B cell (primary cell): ENCODE measurements at regions not wholly inside any gene's neighbourhood (a gene's known extent, or its start where the extent isn't known, plus 50 kb on each side); places are given as distances from the start of the nearest gene placed in this dataset.

ENCODE experiments used
- ATAC-seq: fragments of 200-7000 bp; cut with Tn5 transposase; one replicate; pipeline ENCODE4 v1.10.0; 2021; ENCODE audit warnings: low read depth, mild to moderate bottlenecking, moderate number of reproducible peaks, moderate library complexity
- CTCF ChIA-PET: fragments of 350-600 bp; sonication (Branson Sonifier 250); formaldehyde crosslinking; loops from one replicate; lab custom pipeline; 2021; ENCODE audit warnings: antibody characterized with exemption, inconsistent platforms; lab: Charles Lee
- POLR2A ChIA-PET: fragments of 350-600 bp; sonication (Branson Sonifier 250); formaldehyde crosslinking; loops from one replicate; lab custom pipeline; 2021; ENCODE audit warnings: antibody characterized with exemption; lab: Charles Lee
- DNase-seq: peaks from one replicate; pipeline ENCODE4 v3.0.0; 2013
- H2AFZ ChIP-seq: 2 replicates; pipeline ENCODE4 v1.6.1; 2012; ENCODE audit warnings: mild to moderate bottlenecking, low read depth, low read length; ENCODE audit not compliant: insufficient read depth, poor library complexity, severe bottlenecking
- H3K27ac ChIP-seq, 2 donors: 1 replicate in 1 of 2; 2 replicates in 1 of 2; pipeline ENCODE4 v1.5.1; 2012 to 2013; ENCODE audit warnings: low read length in 2 of 2, mild to moderate bottlenecking in 2 of 2, moderate library complexity in 1 of 2
- H3K27me3 ChIP-seq, 4 experiments: fragments of 200-600 bp in 1 of 4; sonication (generic) in 1 of 4; replicated peaks in 1 of 4; 1 replicate in 2 of 4; 2 replicates in 2 of 4; pipeline versions ENCODE4 v1.6.1 to v1.7.0; 2013 to 2016; ENCODE audit warnings: low read length in 3 of 4, mild to moderate bottlenecking in 2 of 4, mixed read lengths in 1 of 4, moderate library complexity in 1 of 4; ENCODE audit not compliant: insufficient read depth in 4 of 4, control insufficient read depth in 3 of 4; ENCODE audit errors: control extremely low read depth in 1 of 4
- H3K36me3 ChIP-seq, 2 experiments: replicated peaks in 1 of 2; 1 replicate in 1 of 2; 2 replicates in 1 of 2; pipeline versions ENCODE4 v1.6.1 to v1.7.1; 2013; ENCODE audit warnings: low read length in 1 of 2; ENCODE audit not compliant: insufficient read depth in 2 of 2, control insufficient read depth in 1 of 2; ENCODE audit errors: control extremely low read depth in 1 of 2, extremely low read depth in 1 of 2
- H3K4me1 ChIP-seq, 2 donors: fragments of 200-600 bp in 1 of 2; sonication (generic) in 1 of 2; 1 replicate in 1 of 2; 2 replicates in 1 of 2; pipeline versions ENCODE4 v1.5.1 to v1.6.1; 2013 to 2017; ENCODE audit warnings: low read length in 2 of 2; ENCODE audit not compliant: control insufficient read depth in 2 of 2, insufficient read depth in 2 of 2
- H3K4me2 ChIP-seq: replicated peaks from 2 replicates; pipeline ENCODE3; 2012; ENCODE audit warnings: mild to moderate bottlenecking, low read depth, low read length; ENCODE audit not compliant: poor library complexity, severe bottlenecking
- H3K4me3 ChIP-seq, 5 experiments: fragments of 200-600 bp in 1 of 5; sonication (generic) in 1 of 5; 1 replicate in 3 of 5; 2 replicates in 2 of 5; pipeline versions ENCODE4 v1.5.1 to v1.7.0; 2011 to 2016; ENCODE audit warnings: low read length in 4 of 5, mild to moderate bottlenecking in 4 of 5, low read depth in 2 of 5, control low read depth in 1 of 5, moderate library complexity in 1 of 5; ENCODE audit not compliant: insufficient read depth in 1 of 5; ENCODE audit errors: control extremely low read depth in 1 of 5, extremely low read depth in 1 of 5
- H3K79me2 ChIP-seq: fragments of 200-600 bp; sonication (generic); one replicate; pipeline ENCODE4 v1.6.0; 2016; ENCODE audit warnings: low read length; ENCODE audit not compliant: control insufficient read depth, insufficient read depth
- H3K9ac ChIP-seq: fragments of 200-600 bp; sonication (generic); 2 replicates; pipeline ENCODE4 v1.6.1; 2017; ENCODE audit warnings: mild to moderate bottlenecking, low read length, moderate library complexity
- H3K9me3 ChIP-seq, 3 donors: one replicate each; pipeline versions ENCODE4 v1.6.1 to v1.7.1; 2013; ENCODE audit warnings: low read length in 2 of 3; ENCODE audit not compliant: control insufficient read depth in 2 of 3, insufficient read depth in 1 of 3; ENCODE audit errors: control extremely low read depth in 1 of 3
- H4K20me1 ChIP-seq: 2 replicates; pipeline ENCODE4 v1.6.0; 2012; ENCODE audit warnings: mild to moderate bottlenecking, low read length; ENCODE audit not compliant: insufficient read depth, control insufficient read depth, poor library complexity, severe bottlenecking
- H3K27ac Mint-ChIP-seq: one replicate; pipeline ENCODE4 v1.8.0; 2021; ENCODE audit warnings: mixed read lengths
- H3K27me3 Mint-ChIP-seq: one replicate; pipeline ENCODE4 v1.8.0; 2021; ENCODE audit warnings: mixed read lengths
- H3K4me1 Mint-ChIP-seq: one replicate; pipeline ENCODE4 v1.8.0; 2021; ENCODE audit warnings: mixed read lengths
- H3K4me3 Mint-ChIP-seq: one replicate; pipeline ENCODE4 v1.8.0; 2021; ENCODE audit warnings: mixed read lengths
- H3K9me3 Mint-ChIP-seq: one replicate; pipeline ENCODE4 v1.8.0; 2022; ENCODE audit warnings: mixed read lengths; ENCODE audit not compliant: insufficient read depth
- CTCF ChIP-seq: fragments of 200-600 bp; IDR thresholded peaks from one replicate; pipeline ENCODE4 v1.8.0; 2022; ENCODE audit warnings: antibody characterized with exemption, mild to moderate bottlenecking
- EZH2 ChIP-seq: IDR thresholded peaks from 2 replicates; pipeline ENCODE4 v1.6.1; 2012; ENCODE audit warnings: borderline replicate concordance, low read depth, mild to moderate bottlenecking, moderate library complexity, low read length; ENCODE audit not compliant: insufficient read depth, poor library complexity, severe bottlenecking
- WGBS: methylation state at CpG from one replicate; pipeline ENCODE4 v1.1.5; 2013; ENCODE audit warnings: missing lambda C conversion rate; ENCODE audit not compliant: insufficient coverage; 5-methylcytosine and 5-hydroxymethylcytosine counted together
- intact Hi-C: fragments of 100-400 bp; cut with micrococcal nuclease; formaldehyde crosslinking; loops from one replicate; pipeline ENCODE4 v1.10.0; 2022

GRCh38 chr4:189124791-189125190 is 815.9 kb upstream of the FRG1 start:
- no peak overlapping the region for H3K27ac ChIP-seq
- peaks cover 0 to 3% (median 0%) of the 10 kb centered on the region in 3 donors for H3K9me3 ChIP-seq
- intact Hi-C loops: no loop called here
- POLR2A ChIA-PET: no interaction called here
- TF ChIP-seq CTCF: no peak
- TF ChIP-seq EZH2: no peak
- ATAC-seq (no peak), DNase-seq (no peak)
- Mint-ChIP-seq H3K27me3 (no peaks in the 10 kb centered on the region), H3K27ac (no peak overlapping the region), H3K4me3 (no peak overlapping the region), H3K4me1 (no peaks in the 10 kb centered on the region), H3K9me3 (peaks cover 15% of the 10 kb centered on the region)
- H3K79me2 ChIP-seq: no peaks in the 10 kb centered on the region
- no CpG with 5 or more reads among the region's 4 CpGs for WGBS
- H3K9ac ChIP-seq: no peak overlapping the region
- no peaks in the 10 kb centered on the region for H3K4me1 ChIP-seq
- CTCF ChIA-PET: no interaction called here
- H3K36me3 ChIP-seq: no peaks in the 10 kb centered on the region
- H3K27me3 ChIP-seq: no peaks in the 10 kb centered on the region
- no peak overlapping the region for H3K4me3 ChIP-seq
- H3K4me2 ChIP-seq: no peak overlapping the region
- H2AFZ ChIP-seq: no peak overlapping the region
- no peaks in the 10 kb centered on the region for H4K20me1 ChIP-seq

GRCh38 chr4:189126040-189126439 is 814.6 kb upstream of the FRG1 start:
- no peaks in the 10 kb centered on the region for H3K27me3 Mint-ChIP-seq

More at GRCh38 chr4:189126040-189126439, 814.6 kb upstream of the FRG1 start:
- intact Hi-C loops: no loop called here
- no CpG with 5 or more reads among the region's 2 CpGs for WGBS
- Histone ChIP-seq H3K79me2 (no peaks in the 10 kb centered on the region), H3K4me1 (no peaks in the 10 kb centered on the region), H3K36me3 (no peaks in the 10 kb centered on the region), H3K27me3 (no peaks in the 10 kb centered on the region), H3K4me2 (no peak overlapping the region), H3K9ac (no peak overlapping the region), H3K27ac (no peak overlapping the region), H3K9me3 (peaks cover 0 to 3% (median 0%) of the 10 kb centered on the region in 3 donors), H2AFZ (no peak overlapping the region), H4K20me1 (no peaks in the 10 kb centered on the region), H3K4me3 (no peak overlapping the region)
- no peak overlapping the region for H3K27ac Mint-ChIP-seq
- H3K9me3 Mint-ChIP-seq: peaks cover 13% of the 10 kb centered on the region
- ChIA-PET CTCF (no interaction called here), POLR2A (no interaction called here)
- ATAC-seq (no peak), DNase-seq (no peak)
- H3K4me1 Mint-ChIP-seq: no peaks in the 10 kb centered on the region
- TF ChIP-seq EZH2: no peak
- no peak for TF ChIP-seq CTCF
- no peak overlapping the region for H3K4me3 Mint-ChIP-seq
